MCF 10A (cell line): ENCODE measurements at regions not wholly inside any gene's neighbourhood (a gene's known extent, or its start where the extent isn't known, plus 50 kb on each side); places are given as distances from the start of the nearest gene placed in this dataset.

Experiments
- BruUV-seq: library from RNA; stranded (reverse); fragments of 400-500 nt; replicated peaks from 2 replicates; lab custom pipeline; 2021; lab: Mats Ljungman, UMichigan
- CTCF ChIA-PET: fragments of 300-600 bp; sonication (Branson Sonifier 250); formaldehyde crosslinking; extraction: SDS; loops from one replicate; lab custom pipeline; 2021; ENCODE audit warnings: antibody characterized with exemption, inconsistent platforms; lab: Yijun Ruan, JAX
- POLR2A ChIA-PET: fragments of 300-600, 350-650 bp; sonication (Branson Sonifier 250); formaldehyde crosslinking; extraction: SDS; loops from one replicate; lab custom pipeline; 2020; ENCODE audit warnings: antibody characterized with exemption, inconsistent platforms; lab: Yijun Ruan, JAX
- DNase-seq: peaks from one replicate; pipeline ENCODE4 v3.0.0-alpha.2; 2018; ENCODE audit not compliant: unreplicated experiment
- H3K27ac Mint-ChIP-seq: one replicate; pipeline ENCODE4 v1.8.0; 2022; ENCODE audit warnings: mild to moderate bottlenecking, low read depth, mixed read lengths; ENCODE audit not compliant: unreplicated experiment
- H3K27me3 Mint-ChIP-seq: one replicate; pipeline ENCODE4 v1.8.0; 2022; ENCODE audit warnings: mixed read lengths; ENCODE audit not compliant: insufficient read depth, unreplicated experiment
- H3K36me3 Mint-ChIP-seq: one replicate; pipeline ENCODE4 v1.8.0; 2022; ENCODE audit warnings: mild to moderate bottlenecking, moderate library complexity, mixed read lengths; ENCODE audit not compliant: insufficient read depth, unreplicated experiment
- H3K4me1 Mint-ChIP-seq: one replicate; pipeline ENCODE4 v1.8.0; 2022; ENCODE audit warnings: mixed read lengths; ENCODE audit not compliant: insufficient read depth, unreplicated experiment
- H3K4me3 Mint-ChIP-seq: one replicate; pipeline ENCODE4 v1.8.0; 2022; ENCODE audit warnings: mild to moderate bottlenecking, moderate library complexity, mixed read lengths; ENCODE audit not compliant: unreplicated experiment
- H3K9me3 Mint-ChIP-seq: one replicate; pipeline ENCODE4 v1.8.0; 2022; ENCODE audit warnings: mixed read lengths; ENCODE audit not compliant: unreplicated experiment
- intact Hi-C: fragments of 100-400 bp; cut with micrococcal nuclease; formaldehyde crosslinking; loops from 2 replicates; pipeline ENCODE4 v1.14.1; 2022
- TF ChIP-seq, protein P1 (sequence below): fragments of 200-600 bp; IDR thresholded peaks from one replicate; pipeline ENCODE4 v1.8.0; 2022; ENCODE audit warnings: antibody characterized with exemption, mild to moderate bottlenecking; ENCODE audit not compliant: unreplicated experiment

DNA sequence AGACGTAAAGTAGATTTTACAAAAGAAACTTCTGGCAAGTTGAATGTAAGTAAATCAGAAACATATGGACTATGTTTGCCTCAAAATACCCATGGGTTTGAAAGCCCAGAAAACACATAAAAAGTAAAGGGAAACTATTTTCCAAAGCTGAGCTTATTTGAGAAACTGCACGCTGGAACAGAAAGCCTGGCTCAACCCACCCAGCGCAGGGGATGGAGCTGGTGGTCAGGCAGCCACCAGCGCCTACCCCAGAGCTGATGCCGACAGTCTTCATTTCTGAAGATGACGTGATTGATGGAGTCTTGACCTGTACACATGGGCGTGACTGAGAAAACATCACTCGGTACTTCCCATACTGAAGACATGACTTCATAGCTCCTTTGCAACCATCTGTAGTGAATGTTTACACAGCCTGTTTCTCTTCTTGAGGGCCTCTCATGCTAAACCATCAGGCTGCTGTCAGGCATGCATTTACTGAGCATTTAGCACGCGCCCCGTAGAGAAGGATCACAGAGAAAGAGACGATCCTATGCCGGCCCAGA, 232.6 kb upstream of the AUTS2 start:
- no peaks in the 10 kb centered on the region for H3K4me1 Mint-ChIP-seq
- BruUV-seq = no TSS peak
- intact Hi-C loops = no loop called here
- H3K27me3 Mint-ChIP-seq = no peaks in the 10 kb centered on the region
- no peak for DNase-seq
- POLR2A ChIA-PET = no interaction called here
- no peak overlapping the region for H3K27ac Mint-ChIP-seq
- TF ChIP-seq, protein P1, sequence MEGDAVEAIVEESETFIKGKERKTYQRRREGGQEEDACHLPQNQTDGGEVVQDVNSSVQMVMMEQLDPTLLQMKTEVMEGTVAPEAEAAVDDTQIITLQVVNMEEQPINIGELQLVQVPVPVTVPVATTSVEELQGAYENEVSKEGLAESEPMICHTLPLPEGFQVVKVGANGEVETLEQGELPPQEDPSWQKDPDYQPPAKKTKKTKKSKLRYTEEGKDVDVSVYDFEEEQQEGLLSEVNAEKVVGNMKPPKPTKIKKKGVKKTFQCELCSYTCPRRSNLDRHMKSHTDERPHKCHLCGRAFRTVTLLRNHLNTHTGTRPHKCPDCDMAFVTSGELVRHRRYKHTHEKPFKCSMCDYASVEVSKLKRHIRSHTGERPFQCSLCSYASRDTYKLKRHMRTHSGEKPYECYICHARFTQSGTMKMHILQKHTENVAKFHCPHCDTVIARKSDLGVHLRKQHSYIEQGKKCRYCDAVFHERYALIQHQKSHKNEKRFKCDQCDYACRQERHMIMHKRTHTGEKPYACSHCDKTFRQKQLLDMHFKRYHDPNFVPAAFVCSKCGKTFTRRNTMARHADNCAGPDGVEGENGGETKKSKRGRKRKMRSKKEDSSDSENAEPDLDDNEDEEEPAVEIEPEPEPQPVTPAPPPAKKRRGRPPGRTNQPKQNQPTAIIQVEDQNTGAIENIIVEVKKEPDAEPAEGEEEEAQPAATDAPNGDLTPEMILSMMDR = no peak
- H3K9me3 Mint-ChIP-seq = peaks cover 25% of the 10 kb centered on the region
- CTCF ChIA-PET = interaction anchor here (0.5 kb wide), 1 partner anchor 1328 kb away, joined by 3 read pairs; no protein-coding TSS in a partner anchor
- H3K4me3 Mint-ChIP-seq = no peak overlapping the region
- no peaks in the 10 kb centered on the region for H3K36me3 Mint-ChIP-seq

DNA sequence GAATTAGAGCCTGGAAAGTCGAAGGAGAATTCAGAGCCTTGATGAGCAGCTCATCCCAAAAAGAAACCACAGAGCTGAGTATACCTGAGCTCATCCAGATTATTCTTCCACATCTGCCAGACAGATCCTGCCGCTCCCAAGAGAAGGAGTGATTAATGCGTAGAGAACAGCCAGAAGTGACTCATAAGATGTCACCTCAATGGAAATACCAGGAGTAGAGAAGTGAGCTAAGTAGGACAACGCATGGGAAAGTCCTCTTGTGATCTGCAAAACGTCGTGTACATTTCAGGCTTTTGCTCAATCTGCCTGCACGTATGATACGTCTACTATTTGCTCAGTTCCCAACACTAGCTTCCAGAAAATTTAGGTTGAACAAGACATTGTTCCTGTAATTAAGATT, 230.5 kb upstream of the AUTS2 start:
- H3K27me3 Mint-ChIP-seq = no peaks in the 10 kb centered on the region
- no peak overlapping the region for H3K27ac Mint-ChIP-seq
- BruUV-seq = no TSS peak
- no peaks in the 10 kb centered on the region for H3K36me3 Mint-ChIP-seq
- intact Hi-C loops = no loop called here
- POLR2A ChIA-PET = no interaction called here
- TF ChIP-seq, protein P1 = no peak
- no peak overlapping the region for H3K4me3 Mint-ChIP-seq
- peaks cover 26% of the 10 kb centered on the region for H3K9me3 Mint-ChIP-seq
- H3K4me1 Mint-ChIP-seq = no peaks in the 10 kb centered on the region
- no peak for DNase-seq
- CTCF ChIA-PET = no interaction called here

DNA sequence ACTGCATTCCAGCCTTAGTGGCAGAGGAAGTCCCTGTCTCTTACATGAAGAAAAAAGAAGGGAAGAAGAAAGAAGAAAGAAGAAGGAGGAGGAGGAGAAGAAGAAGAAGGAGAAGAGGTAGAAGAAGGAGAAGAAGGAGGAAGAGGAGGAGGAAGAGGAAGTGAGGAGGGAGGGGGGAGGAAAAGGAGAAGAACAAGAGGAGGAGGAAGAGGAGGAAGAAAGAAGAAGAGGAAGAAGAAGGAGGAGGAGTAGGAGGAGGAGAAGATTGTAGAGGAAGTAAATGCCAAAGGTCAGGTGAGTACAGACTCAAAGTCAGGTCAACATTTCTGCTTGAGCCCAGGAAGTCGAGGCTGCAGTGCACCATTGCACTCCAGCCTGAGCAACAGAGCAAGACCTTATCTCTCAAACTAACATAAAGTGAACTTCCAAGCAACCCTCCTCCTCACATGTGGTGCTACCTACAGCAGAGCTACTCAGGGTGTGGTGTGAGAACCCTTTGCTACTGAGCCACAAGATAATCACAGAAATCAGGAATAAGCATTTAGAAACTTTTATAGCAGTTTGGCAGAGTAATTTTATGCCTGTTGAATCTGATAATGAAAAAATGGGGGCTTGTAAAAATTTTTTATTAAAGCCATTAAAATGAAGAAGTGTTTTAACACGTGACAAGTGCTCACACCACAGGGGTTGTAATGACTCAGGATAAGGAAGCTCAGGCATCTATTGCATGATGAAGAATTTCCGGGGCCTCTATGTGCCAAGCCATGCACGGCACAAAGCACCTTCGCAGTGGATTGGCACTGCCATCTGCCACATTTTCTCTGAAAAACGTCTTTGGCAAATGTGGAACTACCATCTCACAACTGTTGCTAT, 224.9 kb upstream of the AUTS2 start:
- no peaks in the 10 kb centered on the region for H3K4me1 Mint-ChIP-seq
- no peaks in the 10 kb centered on the region for H3K27me3 Mint-ChIP-seq
- no peak for DNase-seq
- no TSS peak for BruUV-seq
- intact Hi-C loops = no loop called here
- H3K27ac Mint-ChIP-seq = no peak overlapping the region
- ChIA-PET CTCF (no interaction called here), POLR2A (no interaction called here)
- H3K4me3 Mint-ChIP-seq = no peak overlapping the region
- peaks cover 35% of the 10 kb centered on the region for H3K9me3 Mint-ChIP-seq
- H3K36me3 Mint-ChIP-seq = no peaks in the 10 kb centered on the region
- TF ChIP-seq, protein P1 = no peak

DNA sequence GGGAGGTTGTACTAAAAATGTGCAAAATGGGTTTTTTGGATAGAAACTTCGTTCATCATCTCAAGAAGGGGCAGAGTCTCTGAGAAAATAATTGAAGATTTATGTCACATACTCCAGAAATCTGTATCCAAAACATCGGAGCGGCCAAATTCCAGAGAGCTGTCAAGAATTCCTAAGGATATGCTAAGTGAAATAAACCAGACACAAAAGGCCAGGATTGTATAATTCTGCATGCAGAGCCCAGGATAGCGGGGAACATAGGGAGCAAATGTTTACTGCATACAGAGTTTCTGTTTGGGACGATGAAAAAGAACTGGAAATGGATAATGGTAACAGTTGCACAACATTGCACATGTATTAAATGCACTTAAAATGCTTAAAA, 224.2 kb upstream of the AUTS2 start:
- no peak for DNase-seq
- intact Hi-C loops = no loop called here
- no peak overlapping the region for H3K27ac Mint-ChIP-seq
- no peak overlapping the region for H3K4me3 Mint-ChIP-seq
- H3K9me3 Mint-ChIP-seq = peaks cover 37% of the 10 kb centered on the region
- no peaks in the 10 kb centered on the region for H3K4me1 Mint-ChIP-seq
- BruUV-seq = no TSS peak
- CTCF ChIA-PET = no interaction called here
- no peaks in the 10 kb centered on the region for H3K27me3 Mint-ChIP-seq
- POLR2A ChIA-PET = no interaction called here
- no peaks in the 10 kb centered on the region for H3K36me3 Mint-ChIP-seq
- TF ChIP-seq, protein P1 = no peak
